Erythroblast (primary cell): ENCODE measurements at regions not wholly inside any gene's neighbourhood (a gene's known extent, or its start where the extent isn't known, plus 50 kb on each side); places are given as distances from the start of the nearest gene placed in this dataset.

Experiments used
- DNase-seq, 2 experiments: peaks; one replicate each; lab custom pipeline; 2025; lab: John Stamatoyannopoulos, UW
- GATA1 ChIP-seq: IDR thresholded peaks from 2 replicates; pipeline ENCODE4 v1.6.1; 2011; ENCODE audit warnings: low read depth, mild to moderate bottlenecking, control low read depth, low read length, moderate library complexity
- POLR2A ChIP-seq: IDR thresholded peaks from 2 replicates; pipeline ENCODE4 v1.6.1; 2011; ENCODE audit warnings: mild to moderate bottlenecking, low read length

DNA sequence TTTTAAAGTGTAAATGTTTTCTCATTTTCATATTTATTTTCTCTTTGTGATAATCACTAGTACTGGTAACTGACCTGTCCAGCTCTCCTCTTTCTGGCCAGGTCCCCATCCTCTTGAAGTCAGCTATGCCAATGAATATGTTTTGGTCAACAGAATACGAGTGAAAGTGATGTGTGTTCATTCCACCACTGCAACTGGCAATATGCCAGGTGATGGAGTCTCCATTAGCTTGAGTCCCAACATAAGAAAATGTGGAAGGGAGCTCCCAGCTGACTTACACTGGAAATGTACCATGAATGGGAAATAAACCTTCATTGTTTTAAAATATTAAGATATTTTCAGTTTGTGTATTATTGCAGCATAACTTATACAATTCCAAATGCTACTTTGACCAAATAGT lies 75.8 kb downstream of the CCDC34 start:
- DNase-seq, result no peak
- no peak for TF ChIP-seq GATA1
- no peak for TF ChIP-seq POLR2A

DNA sequence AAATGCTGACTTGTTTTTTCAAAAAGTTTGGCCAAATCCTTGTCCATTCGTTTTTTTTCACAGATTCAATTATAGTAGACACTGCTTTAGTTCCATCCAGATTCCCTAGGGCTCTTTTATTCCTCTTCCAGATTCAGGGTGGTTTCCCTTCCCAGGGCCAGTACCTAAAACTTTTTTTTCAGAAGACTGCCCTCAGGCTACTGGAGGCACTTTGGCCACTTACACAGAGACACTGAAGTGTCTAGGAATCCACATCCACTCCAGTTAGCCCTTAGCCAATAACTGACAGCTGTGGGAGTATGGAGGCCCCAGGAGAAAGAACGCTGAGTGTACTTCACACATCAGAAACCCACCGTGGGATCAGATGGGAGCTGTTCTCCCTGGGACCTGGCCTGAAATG lies 77.3 kb downstream of the CCDC34 start:
- no peak for DNase-seq
- TF ChIP-seq GATA1 (no peak), POLR2A (no peak)

- no peak for DNase-seq
- TF ChIP-seq POLR2A, result no peak
- TF ChIP-seq GATA1, result no peak
These were observed 80.2 kb downstream of the CCDC34 start for GRCh38 chr11:27282806-27283205.

DNA sequence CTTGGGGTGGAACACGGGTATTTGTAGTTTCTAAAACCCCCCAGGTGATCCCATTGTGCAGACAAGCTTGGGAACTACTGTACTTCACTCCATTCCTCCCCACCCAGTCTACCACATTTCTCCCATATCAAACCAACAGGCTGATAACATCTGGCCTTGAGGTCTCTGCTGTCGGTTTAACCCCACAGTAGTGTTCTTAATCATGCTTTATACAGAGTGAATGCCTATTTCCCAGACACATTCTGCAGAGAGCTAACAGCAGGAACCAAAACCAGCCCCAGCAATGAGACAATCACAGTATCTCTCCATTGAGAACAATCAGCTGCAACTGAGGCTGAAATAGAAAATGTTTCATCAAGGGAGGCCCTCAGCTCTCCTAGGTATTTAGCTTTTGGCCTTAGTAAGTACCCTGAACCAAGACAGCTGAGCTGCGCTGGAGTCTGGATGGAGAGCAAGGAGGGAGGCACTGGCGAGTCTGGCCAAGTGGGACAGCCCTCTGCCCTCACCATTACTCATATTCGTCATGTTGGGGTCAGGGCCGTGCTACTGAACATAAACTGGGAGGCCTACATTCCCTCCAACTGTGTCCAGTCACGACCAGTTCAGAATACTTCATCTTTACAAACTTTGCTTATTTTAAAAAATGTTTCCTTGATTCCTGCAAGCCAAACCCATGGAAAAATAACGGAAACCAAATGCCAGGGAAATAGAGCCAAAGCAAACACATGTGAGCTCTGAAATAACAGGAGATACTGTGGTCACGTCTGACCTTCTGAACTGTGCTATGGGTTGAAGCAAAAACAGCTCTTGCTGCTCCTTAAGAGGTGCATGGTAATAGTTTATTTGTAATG lies 81.0 kb downstream of the CCDC34 start:
- no peak for DNase-seq
- TF ChIP-seq POLR2A, result no peak
- TF ChIP-seq GATA1, result no peak

DNA sequence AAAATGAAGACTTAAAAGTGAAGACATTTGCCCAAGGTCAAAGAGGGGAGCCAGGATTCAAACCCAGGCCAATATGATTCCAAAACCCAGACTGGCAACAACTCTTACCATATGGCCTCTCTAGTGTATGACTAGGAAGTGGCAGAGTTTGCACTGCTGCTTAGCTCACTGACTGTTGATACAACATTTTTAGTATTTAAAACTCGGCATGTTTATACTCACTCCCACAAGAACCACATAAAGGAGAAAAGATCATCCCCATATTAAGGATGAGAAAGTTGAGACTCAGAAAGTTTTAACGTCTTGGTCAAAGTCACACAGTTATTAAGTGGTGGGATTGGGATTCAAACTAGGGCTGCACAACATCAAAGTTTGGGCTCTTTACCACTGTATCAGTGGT lies 81.7 kb downstream of the CCDC34 start:
- DNase-seq, result no peak
- TF ChIP-seq POLR2A, result no peak
- TF ChIP-seq GATA1, result no peak

- TF ChIP-seq GATA1, result no peak
- DNase-seq, result no peak
These were observed 82.9 kb downstream of the CCDC34 start for GRCh38 chr11:27280140-27280539.

- no peak for DNase-seq
- TF ChIP-seq GATA1 (no peak), POLR2A (no peak)
These were observed 83.6 kb downstream of the CCDC34 start for GRCh38 chr11:27279460-27279859.

- no peak for DNase-seq
- no peak for TF ChIP-seq POLR2A
- no peak for TF ChIP-seq GATA1
These were observed 85.2 kb downstream of the CCDC34 start for GRCh38 chr11:27277843-27278242.

- TF ChIP-seq POLR2A (no peak), GATA1 (no peak)
These were observed 86.9 kb downstream of the CCDC34 start for GRCh38 chr11:27276141-27276540.

DNA sequence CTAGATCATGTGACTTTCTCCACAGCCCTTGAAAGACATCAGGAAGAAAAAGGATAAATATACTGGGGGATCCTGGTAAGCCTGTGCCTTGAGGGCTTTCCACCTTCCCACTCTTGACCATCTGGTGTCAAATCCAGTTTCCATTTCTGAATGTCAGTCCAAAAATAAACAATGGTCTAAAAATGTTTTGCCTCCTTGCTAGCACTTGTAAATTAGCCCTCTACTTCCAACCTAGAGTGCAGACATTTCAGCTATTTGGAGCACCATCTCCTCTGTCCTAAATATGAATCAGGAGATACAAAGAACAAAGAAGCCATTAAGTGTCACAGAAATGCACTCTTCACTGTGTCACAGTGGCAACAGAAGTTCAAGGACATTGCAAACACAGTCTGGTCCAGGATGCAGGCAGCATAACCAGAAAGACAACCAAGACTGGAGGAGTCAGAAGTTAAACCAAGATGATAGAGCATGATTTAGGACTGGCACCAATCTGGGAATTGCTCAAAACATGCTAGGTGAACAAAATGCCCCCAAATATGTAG lies 88.1 kb downstream of the CCDC34 start:
- no peak for TF ChIP-seq POLR2A
- TF ChIP-seq GATA1, result no peak
- no peak for DNase-seq

More at GRCh38 chr11:27276141-27276540, 86.9 kb downstream of the CCDC34 start:
- no peak for DNase-seq

DNA sequence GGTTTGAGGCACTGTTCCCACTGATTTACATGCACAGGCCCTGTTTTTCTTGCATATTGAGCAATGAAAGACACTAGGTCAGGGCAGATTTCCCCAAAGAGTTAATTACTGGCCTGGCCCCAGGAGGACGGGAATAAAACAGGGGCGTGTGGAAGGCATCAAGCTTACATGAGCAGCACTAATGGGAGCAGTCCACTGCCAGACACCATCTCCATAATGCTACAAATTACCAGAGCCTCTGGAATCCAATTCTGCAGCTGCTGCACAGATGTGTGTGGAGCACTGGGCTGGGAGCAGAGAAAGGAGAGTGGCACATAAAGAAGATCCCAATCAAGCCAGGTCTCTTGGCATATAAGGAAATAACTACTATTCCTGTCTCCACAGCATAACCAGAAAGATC lies 96.9 kb downstream of the CCDC34 start:
- TF ChIP-seq POLR2A, result no peak
- TF ChIP-seq GATA1, result no peak
- DNase-seq, result no peak

GRCh38 chr11:27263986-27264385 lies 99.0 kb downstream of the CCDC34 start:
- DNase-seq, result no peak
- TF ChIP-seq POLR2A (no peak), GATA1 (no peak)

GRCh38 chr11:27263046-27263445 lies 100.0 kb downstream of the CCDC34 start:
- DNase-seq, result no peak
- no peak for TF ChIP-seq GATA1
- no peak for TF ChIP-seq POLR2A

DNA sequence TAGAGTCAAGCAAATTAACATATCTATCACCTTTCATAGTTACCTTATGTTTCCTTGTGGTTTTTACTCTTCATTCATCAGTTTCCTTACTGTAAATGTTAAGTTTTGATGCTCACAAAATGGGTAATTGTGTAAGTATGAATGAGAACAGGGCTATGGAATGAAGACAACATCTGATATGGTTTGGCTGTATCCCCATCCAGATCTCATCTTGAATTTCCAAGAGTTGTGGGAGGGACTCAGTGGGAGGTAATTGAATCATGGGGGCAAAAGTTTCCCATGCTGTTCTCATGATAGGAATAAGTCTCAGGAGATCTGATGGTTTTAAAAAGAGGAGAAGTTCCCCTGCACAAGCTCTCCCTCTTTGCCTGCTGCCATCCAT lies 107.6 kb downstream of the CCDC34 start:
- no peak for TF ChIP-seq GATA1
- no peak for TF ChIP-seq POLR2A
- no peak for DNase-seq
